AG09309 (cell line): ENCODE measurements at regions not wholly inside any gene's neighbourhood (a gene's known extent, or its start where the extent isn't known, plus 50 kb on each side); places are given as distances from the start of the nearest gene placed in this dataset.

Experiments
- DNase-seq: peaks from one replicate; pipeline ENCODE4 v3.0.0-alpha.2; 2010; ENCODE audit warnings: low read depth
- H3K4me3 ChIP-seq: 2 replicates; pipeline ENCODE4 v1.5.1; 2011; ENCODE audit warnings: mild to moderate bottlenecking, low read depth, low read length, moderate library complexity; ENCODE audit not compliant: control insufficient read depth
- TF ChIP-seq, protein P1 (sequence below): IDR thresholded peaks from 2 replicates; pipeline ENCODE4 v1.5.1; 2011; ENCODE audit warnings: mild to moderate bottlenecking, low read depth, low read length, inconsistent platforms; ENCODE audit not compliant: insufficient read depth, control insufficient read depth; ENCODE audit errors: missing control alignments

DNA sequence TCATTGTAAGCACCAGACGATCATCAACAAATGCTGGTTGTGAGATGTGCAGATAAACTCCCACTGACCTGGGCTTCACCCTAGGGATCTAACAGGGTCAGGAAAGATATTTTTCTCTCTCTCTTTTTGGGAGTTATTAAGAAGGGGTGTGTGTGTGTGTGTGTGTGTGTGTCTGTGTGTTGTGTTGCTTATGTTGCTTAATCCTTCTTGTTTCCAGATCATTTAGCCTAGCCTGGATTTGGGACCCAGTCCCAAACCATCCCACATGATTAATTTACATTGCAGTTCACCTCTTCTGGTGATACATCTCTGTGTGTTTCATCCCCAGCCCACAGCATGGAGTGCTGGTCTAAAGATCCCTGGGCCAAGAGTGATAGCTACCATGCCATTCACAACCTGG lies 122.8 kb upstream of the IPO9 start:
- no peak overlapping the region for H3K4me3 ChIP-seq
- TF ChIP-seq, protein P1, sequence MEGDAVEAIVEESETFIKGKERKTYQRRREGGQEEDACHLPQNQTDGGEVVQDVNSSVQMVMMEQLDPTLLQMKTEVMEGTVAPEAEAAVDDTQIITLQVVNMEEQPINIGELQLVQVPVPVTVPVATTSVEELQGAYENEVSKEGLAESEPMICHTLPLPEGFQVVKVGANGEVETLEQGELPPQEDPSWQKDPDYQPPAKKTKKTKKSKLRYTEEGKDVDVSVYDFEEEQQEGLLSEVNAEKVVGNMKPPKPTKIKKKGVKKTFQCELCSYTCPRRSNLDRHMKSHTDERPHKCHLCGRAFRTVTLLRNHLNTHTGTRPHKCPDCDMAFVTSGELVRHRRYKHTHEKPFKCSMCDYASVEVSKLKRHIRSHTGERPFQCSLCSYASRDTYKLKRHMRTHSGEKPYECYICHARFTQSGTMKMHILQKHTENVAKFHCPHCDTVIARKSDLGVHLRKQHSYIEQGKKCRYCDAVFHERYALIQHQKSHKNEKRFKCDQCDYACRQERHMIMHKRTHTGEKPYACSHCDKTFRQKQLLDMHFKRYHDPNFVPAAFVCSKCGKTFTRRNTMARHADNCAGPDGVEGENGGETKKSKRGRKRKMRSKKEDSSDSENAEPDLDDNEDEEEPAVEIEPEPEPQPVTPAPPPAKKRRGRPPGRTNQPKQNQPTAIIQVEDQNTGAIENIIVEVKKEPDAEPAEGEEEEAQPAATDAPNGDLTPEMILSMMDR = no peak
- DNase-seq = no peak

DNA sequence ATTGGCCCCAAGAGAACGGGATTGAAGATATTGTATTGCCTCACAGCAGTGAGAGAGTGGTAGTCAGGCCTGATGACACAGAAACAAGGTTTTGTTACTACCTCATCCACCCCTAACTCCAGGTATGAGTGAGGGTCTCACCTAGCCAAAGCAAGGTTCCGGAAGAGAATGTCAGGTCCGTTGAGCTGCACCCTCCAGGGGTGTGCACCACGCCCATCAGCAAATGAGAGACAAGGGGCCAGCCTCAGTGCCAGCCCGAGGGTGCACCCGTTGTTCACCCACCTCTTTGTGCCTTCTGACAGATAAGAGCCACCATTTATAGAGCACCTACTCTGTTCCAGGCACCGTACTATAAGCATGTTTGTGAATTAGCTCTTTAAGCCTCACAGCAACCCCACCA lies 121.9 kb upstream of the IPO9 start:
- no peak for DNase-seq
- no peak overlapping the region for H3K4me3 ChIP-seq
- TF ChIP-seq, protein P1 = no peak

DNA sequence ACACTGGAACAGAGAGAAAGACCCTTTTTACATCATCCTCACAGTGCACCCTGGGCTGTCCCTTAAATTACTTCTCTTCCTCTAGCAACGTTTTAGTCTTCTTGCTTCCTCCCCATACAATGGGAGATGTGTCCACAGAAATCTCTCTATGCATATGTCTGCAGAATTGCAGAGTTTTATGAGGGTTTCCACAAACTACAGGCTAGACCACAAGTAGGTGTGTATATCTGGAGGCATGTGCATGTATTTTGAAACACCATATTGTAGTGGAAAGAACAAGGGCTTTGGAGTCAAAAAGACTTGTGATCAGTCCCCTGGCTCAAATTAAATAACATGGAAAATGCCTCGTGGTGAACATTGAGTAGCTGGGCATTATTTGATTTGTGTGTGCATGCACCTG lies 121.3 kb upstream of the IPO9 start:
- TF ChIP-seq, protein P1 = no peak
- DNase-seq = no peak
- no peak overlapping the region for H3K4me3 ChIP-seq

DNA sequence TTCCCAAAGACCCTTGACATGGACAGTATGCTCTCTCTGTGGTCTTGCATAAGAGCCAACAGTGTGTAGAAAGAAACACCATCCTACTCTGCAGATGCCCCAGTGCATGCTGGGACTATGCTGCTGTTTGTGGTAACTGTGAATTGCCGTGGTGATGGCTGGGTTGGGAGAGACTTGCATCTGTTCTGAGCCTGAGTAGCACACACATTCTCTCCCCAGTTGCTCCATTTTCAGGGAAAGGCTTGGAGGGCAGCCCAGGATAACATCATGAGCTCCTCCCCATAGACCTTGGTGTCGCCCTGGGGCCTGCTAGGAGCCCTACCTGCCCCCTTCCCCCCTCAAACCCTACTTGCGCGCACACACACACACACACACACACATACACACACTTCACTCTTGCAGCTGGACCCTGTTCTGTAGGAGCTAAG lies 120.9 kb upstream of the IPO9 start:
- TF ChIP-seq, protein P1 = no peak
- H3K4me3 ChIP-seq = no peak overlapping the region
- peak; percentile 67 for DNase-seq

DNA sequence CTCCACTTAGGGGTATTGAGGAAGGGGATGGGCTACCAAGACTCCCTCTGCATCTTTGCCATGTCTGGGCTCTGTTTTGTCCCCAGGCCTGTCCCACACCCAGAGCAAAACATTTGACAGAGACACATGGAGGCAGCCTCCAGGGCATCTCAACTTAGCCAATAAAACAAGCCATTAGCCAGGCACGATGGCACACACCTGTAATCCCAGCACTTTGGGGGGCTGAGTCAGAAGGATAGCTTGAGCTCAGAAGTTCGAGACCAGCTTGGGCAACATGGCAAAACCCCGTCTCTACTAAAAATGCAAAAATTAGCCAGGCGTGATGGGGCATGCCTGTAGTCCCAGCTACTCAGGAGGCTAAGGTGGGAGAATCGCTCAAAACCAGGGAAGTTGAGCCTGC lies 120.3 kb upstream of the IPO9 start:
- H3K4me3 ChIP-seq = no peak overlapping the region
- no peak for DNase-seq
- TF ChIP-seq, protein P1 = no peak

DNA sequence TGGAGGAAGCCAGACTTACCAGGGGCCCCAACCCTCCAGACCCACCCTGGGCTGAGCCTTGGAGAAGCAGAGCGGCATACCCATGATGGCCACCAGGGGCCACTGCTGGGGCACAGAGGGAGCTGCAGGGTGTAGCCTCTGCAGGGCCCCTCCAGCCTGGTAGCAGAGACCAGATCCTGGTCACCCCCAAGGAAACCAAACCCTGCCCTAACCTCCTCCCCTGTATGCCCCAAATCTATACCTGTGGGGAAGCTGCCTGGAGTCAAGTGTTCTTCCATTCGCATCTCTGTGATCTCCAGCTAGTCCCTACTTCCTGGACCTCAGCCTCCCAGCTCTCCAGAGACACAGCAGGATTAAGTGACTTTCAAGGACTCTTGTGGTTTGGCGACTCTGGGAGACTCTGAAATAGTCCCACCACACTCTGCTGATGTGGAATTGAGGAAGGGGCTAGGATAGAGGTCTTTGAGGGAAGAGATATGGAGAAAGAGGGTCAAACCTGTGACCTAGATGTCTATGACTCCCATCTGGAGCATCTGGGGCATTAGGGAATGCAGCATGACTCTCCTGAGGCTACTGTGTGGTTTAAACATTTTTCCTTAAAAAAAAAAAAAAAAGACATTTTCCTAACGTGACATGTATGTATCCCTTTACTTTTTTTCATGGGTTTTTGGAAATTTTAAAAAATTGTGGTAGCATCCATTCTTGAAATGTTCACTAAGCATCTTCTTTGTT lies 119.2 kb upstream of the IPO9 start:
- no peak for DNase-seq
- H3K4me3 ChIP-seq = no peak overlapping the region
- TF ChIP-seq, protein P1 = peak; percentile 98
